ENCODE measurements at regions not wholly inside any gene's neighbourhood (a gene's known extent, or its start where the extent isn't known, plus 50 kb on each side); places are given as distances from the start of the nearest gene placed in this dataset.

- Histone ChIP-seq H3K4me1 (no peaks in the 10 kb centered on the region), H3K36me3 (replicated peaks in 1 of 2; ENCODE audit: insufficient read depth in 1 of 2, low read depth in 2 of 2) (no peaks in the 10 kb centered on the region), H3K27ac (no peak overlapping the region), H3K27me3 (no peaks in the 10 kb centered on the region), H3K9me3 (no peaks in the 10 kb centered on the region), H3K4me3 (no peak overlapping the region)
- 64 to 66% methylated on average over 10 of the region's 10 CpGs for WGBS, 2 donors
- peak; percentile 53 for ATAC-seq
- no peak for TF ChIP-seq CTCF (IDR thresholded peaks at IDR 0.05)
- no peak for TF ChIP-seq POLR2A (IDR thresholded peaks at IDR 0.05)
- peak in 2 of 4 donors; percentile 13 to 67 for DNase-seq
- intact Hi-C loops (cut with DNase I) = no loop called here
Observed at GRCh38 chr3:87733671-87734367, 325.0 kb downstream of the CGGBP1 start.

GRCh38 chr3:87732294-87732693 is 326.5 kb downstream of the CGGBP1 start:
- Histone ChIP-seq H3K36me3 (replicated peaks in 1 of 2; ENCODE audit: insufficient read depth in 1 of 2, low read depth in 2 of 2) (no peaks in the 10 kb centered on the region), H3K4me3 (no peak overlapping the region), H3K4me1 (no peaks in the 10 kb centered on the region), H3K9me3 (no peaks in the 10 kb centered on the region), H3K27me3 (no peaks in the 10 kb centered on the region), H3K27ac (no peak overlapping the region)
- ATAC-seq = no peak
- WGBS, 2 donors = 55 to 74% methylated on average over 3 of the region's 3 CpGs
- TF ChIP-seq POLR2A (IDR thresholded peaks at IDR 0.05) = no peak
- TF ChIP-seq CTCF (IDR thresholded peaks at IDR 0.05) = no peak
- intact Hi-C loops (cut with DNase I) = no loop called here
- no peak for DNase-seq

GRCh38 chr3:87727783-87728182 is 331.0 kb downstream of the CGGBP1 start:
- 56 to 60% methylated on average over 4 of the region's 4 CpGs for whole genome bisulfite sequencing, 2 donors
- no peaks in the 10 kb centered on the region for H3K36me3 ChIP-seq (replicated peaks in 1 of 2; ENCODE audit: insufficient read depth in 1 of 2, low read depth in 2 of 2)
- no peaks in the 10 kb centered on the region for H3K27me3 ChIP-seq
- intact Hi-C loops (cut with DNase I) = no loop called here
- no peaks in the 10 kb centered on the region for H3K4me1 ChIP-seq
- no peak for DNase-seq
- no peak overlapping the region for H3K27ac ChIP-seq
- H3K9me3 ChIP-seq = peaks cover 0 to 3% (median 0%) of the 10 kb centered on the region in 3 donors
- ATAC-seq = no peak
- no peak overlapping the region for H3K4me3 ChIP-seq
- TF ChIP-seq CTCF (IDR thresholded peaks at IDR 0.05) (no peak), POLR2A (IDR thresholded peaks at IDR 0.05) (no peak)

GRCh38 chr3:87719060-87719459 is 339.7 kb downstream of the CGGBP1 start:
- intact Hi-C loops (cut with DNase I) = no loop called here
- TF ChIP-seq CTCF (IDR thresholded peaks at IDR 0.05) (no peak), POLR2A (IDR thresholded peaks at IDR 0.05) (no peak)
- WGBS, 2 donors = 46 to 48% methylated on average over 2 of the region's 2 CpGs
- Histone ChIP-seq H3K4me1 (no peaks in the 10 kb centered on the region), H3K4me3 (no peak overlapping the region), H3K27me3 (no peaks in the 10 kb centered on the region), H3K9me3 (peaks cover 0 to 3% (median 0%) of the 10 kb centered on the region in 3 donors), H3K36me3 (replicated peaks in 1 of 2; ENCODE audit: insufficient read depth in 1 of 2, low read depth in 2 of 2) (no peaks in the 10 kb centered on the region), H3K27ac (no peak overlapping the region)
- DNase-seq = no peak
- ATAC-seq = no peak

- Histone ChIP-seq H3K36me3 (replicated peaks in 1 of 2; ENCODE audit: insufficient read depth in 1 of 2, low read depth in 2 of 2) (no peaks in the 10 kb centered on the region), H3K4me1 (no peaks in the 10 kb centered on the region), H3K27ac (no peak overlapping the region), H3K4me3 (no peak overlapping the region), H3K27me3 (no peaks in the 10 kb centered on the region), H3K9me3 (no peaks in the 10 kb centered on the region)
- intact Hi-C loops (cut with DNase I) = no loop called here
- DNase-seq (no peak), ATAC-seq (no peak)
- WGBS, 2 donors = 73 to 76% methylated on average over 1 of the region's 1 CpG
- no peak for TF ChIP-seq CTCF (IDR thresholded peaks at IDR 0.05)
- TF ChIP-seq POLR2A (IDR thresholded peaks at IDR 0.05) = no peak
Observed at GRCh38 chr3:87710511-87710910, 348.3 kb downstream of the CGGBP1 start.

Measured in body of pancreas (tissue), 4 donors.